ENCODE measurements at regions not wholly inside any gene's neighbourhood (a gene's known extent, or its start where the extent isn't known, plus 50 kb on each side); places are given as distances from the start of the nearest gene placed in this dataset.

GRCh38 chr9:80945436-80945835 is 743.9 kb downstream of the TLE1 start:
- Mint-ChIP-seq H3K4me1 (ENCODE audit: low read depth) (peaks cover 1% of the 10 kb centered on the region), H3K27ac (no peak overlapping the region)
- no peak for TF ChIP-seq CTCF (IDR thresholded peaks at IDR 0.05; ENCODE audit: unreplicated experiment)

GRCh38 chr9:80937645-80938044 is 751.7 kb downstream of the TLE1 start:
- H3K27me3 Mint-ChIP-seq: no peaks in the 10 kb centered on the region
- H3K36me3 Mint-ChIP-seq (ENCODE audit: insufficient read depth): no peaks in the 10 kb centered on the region
- TF ChIP-seq CTCF (IDR thresholded peaks at IDR 0.05; ENCODE audit: unreplicated experiment): no peak

More at GRCh38 chr9:80945436-80945835, 743.9 kb downstream of the TLE1 start:
- no peaks in the 10 kb centered on the region for H3K36me3 Mint-ChIP-seq (ENCODE audit: insufficient read depth)
- no peak overlapping the region for H3K4me3 Mint-ChIP-seq (ENCODE audit: low read depth)
- DNase-seq (ENCODE audit: low spot score, unreplicated experiment): no peak
- H3K9me3 Mint-ChIP-seq (ENCODE audit: low read depth): no peaks in the 10 kb centered on the region
- peaks cover 8% of the 10 kb centered on the region for H3K27me3 Mint-ChIP-seq

GRCh38 chr9:80934095-80934494 is 755.3 kb downstream of the TLE1 start:
- no peak overlapping the region for H3K4me3 Mint-ChIP-seq (ENCODE audit: low read depth)
- peaks cover 4% of the 10 kb centered on the region for H3K4me1 Mint-ChIP-seq (ENCODE audit: low read depth)
- H3K27me3 Mint-ChIP-seq: no peaks in the 10 kb centered on the region
- H3K36me3 Mint-ChIP-seq (ENCODE audit: insufficient read depth): no peaks in the 10 kb centered on the region
- H3K27ac Mint-ChIP-seq: no peak overlapping the region
- DNase-seq (ENCODE audit: low spot score, unreplicated experiment): no peak
- no peak for TF ChIP-seq CTCF (IDR thresholded peaks at IDR 0.05; ENCODE audit: unreplicated experiment)
- H3K9me3 Mint-ChIP-seq (ENCODE audit: low read depth): no peaks in the 10 kb centered on the region

More at GRCh38 chr9:80937645-80938044, 751.7 kb downstream of the TLE1 start:
- Mint-ChIP-seq H3K4me3 (ENCODE audit: low read depth) (no peak overlapping the region), H3K9me3 (ENCODE audit: low read depth) (no peaks in the 10 kb centered on the region), H3K27ac (no peak overlapping the region), H3K4me1 (ENCODE audit: low read depth) (no peaks in the 10 kb centered on the region)
- no peak for DNase-seq (ENCODE audit: low spot score, unreplicated experiment)

GRCh38 chr9:80932947-80933780 is 756.2 kb downstream of the TLE1 start:
- TF ChIP-seq CTCF (IDR thresholded peaks at IDR 0.05; ENCODE audit: unreplicated experiment): no peak
- H3K4me3 Mint-ChIP-seq (ENCODE audit: low read depth): no peak overlapping the region
- H3K27me3 Mint-ChIP-seq: no peaks in the 10 kb centered on the region
- DNase-seq (ENCODE audit: low spot score, unreplicated experiment): no peak
- peaks cover 4% of the 10 kb centered on the region for H3K4me1 Mint-ChIP-seq (ENCODE audit: low read depth)
- no peak overlapping the region for H3K27ac Mint-ChIP-seq
- H3K36me3 Mint-ChIP-seq (ENCODE audit: insufficient read depth): no peaks in the 10 kb centered on the region
- H3K9me3 Mint-ChIP-seq (ENCODE audit: low read depth): no peaks in the 10 kb centered on the region

- no peak for DNase-seq (ENCODE audit: low spot score, unreplicated experiment)
- TF ChIP-seq CTCF (IDR thresholded peaks at IDR 0.05; ENCODE audit: unreplicated experiment): no peak
- H3K27ac Mint-ChIP-seq: no peak overlapping the region
Observed at GRCh38 chr9:80932181-80932580, 757.2 kb downstream of the TLE1 start.

More at GRCh38 chr9:80932181-80932580, 757.2 kb downstream of the TLE1 start:
- Mint-ChIP-seq H3K4me1 (ENCODE audit: low read depth) (peaks cover 4% of the 10 kb centered on the region), H3K9me3 (ENCODE audit: low read depth) (peaks cover under 1% of the 10 kb centered on the region), H3K36me3 (ENCODE audit: insufficient read depth) (no peaks in the 10 kb centered on the region), H3K27me3 (no peaks in the 10 kb centered on the region), H3K4me3 (ENCODE audit: low read depth) (no peak overlapping the region)

Data from progenitor cell of endocrine pancreas (in vitro differentiated cells).